DOHH2 (cell line): ENCODE measurements at regions not wholly inside any gene's neighbourhood (a gene's known extent, or its start where the extent isn't known, plus 50 kb on each side); places are given as distances from the start of the nearest gene placed in this dataset.

Experiments
- CTCF ChIP-seq: fragments of 200-600 bp; sonication (generic); IDR thresholded peaks from one replicate; pipeline ENCODE4 v1.5.1; 2014; ENCODE audit warnings: antibody characterized with exemption, mild to moderate bottlenecking, low read depth, low read length; ENCODE audit not compliant: poor library complexity, severe bottlenecking
- EZH2phosphoT487 ChIP-seq: fragments of 200-600 bp; sonication (generic); IDR thresholded peaks from 2 replicates; pipeline ENCODE4 v1.6.1; 2017; ENCODE audit warnings: borderline replicate concordance, mild to moderate bottlenecking, antibody characterized with exemption, low read length, moderate library complexity, mixed read lengths

- TF ChIP-seq CTCF: no peak
- no peak for TF ChIP-seq EZH2phosphoT487
These were observed 98.7 kb upstream of the TMEM196 start for GRCh38 chr7:19872094-19872493.
